Cardiac fibroblast (primary cell): ENCODE measurements at regions not wholly inside any gene's neighbourhood (a gene's known extent, or its start where the extent isn't known, plus 50 kb on each side); places are given as distances from the start of the nearest gene placed in this dataset.
"Not testable (repeated sequence)": the region's sequence is repeated elsewhere in the genome, so short reads cannot be mapped to it uniquely, and the experiment has no call there.

Experiments used
- DNase-seq, 2 donors: peaks; one replicate each; pipeline versions ENCODE4 v3.0.0 to v3.0.0-alpha.2; 2010; ENCODE audit warnings: low read depth in 2 of 2
- H3K4me3 ChIP-seq, 2 donors: replicated peaks in 1 of 2; 1 replicate in 1 of 2; 2 replicates in 1 of 2; pipeline ENCODE4 v1.5.1; 2011; ENCODE audit warnings: low read depth in 2 of 2, low read length in 2 of 2, mild to moderate bottlenecking in 2 of 2, moderate library complexity in 1 of 2
- TF ChIP-seq, protein P1 (sequence below): IDR thresholded peaks from one replicate; pipeline ENCODE4 v1.5.1; 2011; ENCODE audit warnings: low read depth, mild to moderate bottlenecking, low read length, inconsistent platforms

DNA sequence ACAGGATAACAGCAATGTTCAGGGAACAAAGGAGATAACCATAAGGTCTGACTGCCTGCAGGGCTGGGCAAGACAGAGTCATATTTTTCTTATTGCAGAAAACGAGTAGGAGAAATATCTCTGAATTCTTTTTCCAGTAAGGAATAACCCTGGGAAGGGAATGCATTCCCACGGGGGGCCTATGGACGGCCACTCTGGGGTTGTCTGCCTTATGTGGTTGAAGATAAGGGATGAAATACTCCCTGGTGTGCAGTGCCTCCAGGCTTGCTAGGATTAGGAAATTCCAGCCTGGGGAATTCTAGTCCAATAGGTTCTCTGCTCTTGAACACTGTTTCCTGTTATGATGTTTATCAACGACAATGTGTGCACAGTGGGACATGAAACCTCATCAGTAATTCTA is 185.3 kb upstream of the HSFY2 start:
- peak in 1 of 2 donors; percentile 49 for DNase-seq
- TF ChIP-seq, protein P1, sequence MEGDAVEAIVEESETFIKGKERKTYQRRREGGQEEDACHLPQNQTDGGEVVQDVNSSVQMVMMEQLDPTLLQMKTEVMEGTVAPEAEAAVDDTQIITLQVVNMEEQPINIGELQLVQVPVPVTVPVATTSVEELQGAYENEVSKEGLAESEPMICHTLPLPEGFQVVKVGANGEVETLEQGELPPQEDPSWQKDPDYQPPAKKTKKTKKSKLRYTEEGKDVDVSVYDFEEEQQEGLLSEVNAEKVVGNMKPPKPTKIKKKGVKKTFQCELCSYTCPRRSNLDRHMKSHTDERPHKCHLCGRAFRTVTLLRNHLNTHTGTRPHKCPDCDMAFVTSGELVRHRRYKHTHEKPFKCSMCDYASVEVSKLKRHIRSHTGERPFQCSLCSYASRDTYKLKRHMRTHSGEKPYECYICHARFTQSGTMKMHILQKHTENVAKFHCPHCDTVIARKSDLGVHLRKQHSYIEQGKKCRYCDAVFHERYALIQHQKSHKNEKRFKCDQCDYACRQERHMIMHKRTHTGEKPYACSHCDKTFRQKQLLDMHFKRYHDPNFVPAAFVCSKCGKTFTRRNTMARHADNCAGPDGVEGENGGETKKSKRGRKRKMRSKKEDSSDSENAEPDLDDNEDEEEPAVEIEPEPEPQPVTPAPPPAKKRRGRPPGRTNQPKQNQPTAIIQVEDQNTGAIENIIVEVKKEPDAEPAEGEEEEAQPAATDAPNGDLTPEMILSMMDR = no peak
- H3K4me3 ChIP-seq = no peak overlapping the region

GRCh38 chrY:18951657-18952435 is 178.3 kb upstream of the HSFY2 start:
- no peak overlapping the region for H3K4me3 ChIP-seq
- DNase-seq = peak; percentile 18 to 27
- TF ChIP-seq, protein P1 = peak; percentile 25

DNA sequence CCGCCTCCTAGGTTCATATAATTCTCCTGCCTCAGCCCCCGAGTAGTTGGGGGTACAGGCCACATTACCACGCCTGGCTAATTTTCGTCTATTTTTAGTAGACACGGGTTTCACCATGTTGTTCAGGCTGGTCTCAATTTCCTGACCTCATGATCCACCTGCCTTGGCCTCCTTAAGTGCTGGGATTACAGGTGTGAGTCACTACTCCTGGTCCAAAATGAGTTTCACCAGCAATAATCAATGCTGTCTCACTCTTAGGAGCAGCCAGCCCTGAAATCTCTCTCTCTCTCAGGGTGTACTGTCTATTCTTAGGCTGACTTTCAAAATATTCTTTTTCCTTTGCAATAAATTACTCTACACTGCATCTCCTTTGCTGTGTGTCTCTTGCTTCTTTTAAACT is 177.5 kb upstream of the HSFY2 start:
- no peak for DNase-seq
- TF ChIP-seq, protein P1 = no peak
- no peak overlapping the region for H3K4me3 ChIP-seq

DNA sequence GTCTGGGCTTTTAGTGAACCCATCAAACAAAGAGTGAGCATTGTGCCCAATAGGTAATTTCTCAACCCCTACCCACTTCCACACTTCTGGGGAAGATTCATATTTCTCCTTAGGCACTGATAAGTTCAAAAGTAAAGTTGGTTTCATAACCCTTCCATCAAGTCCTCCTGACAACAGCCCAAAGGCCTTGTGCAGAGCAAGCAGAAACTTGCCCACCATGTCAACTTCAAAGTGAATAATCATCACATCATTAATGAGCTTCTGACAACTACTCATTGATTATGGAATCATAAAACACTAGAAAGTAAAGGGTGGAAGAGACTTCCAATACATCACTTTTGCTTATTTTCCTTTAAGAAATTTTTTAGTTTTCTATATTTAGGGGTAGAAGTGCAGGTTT is 163.3 kb upstream of the HSFY2 start:
- H3K4me3 ChIP-seq = no peak overlapping the region
- no peak for DNase-seq
- TF ChIP-seq, protein P1 = no peak

DNA sequence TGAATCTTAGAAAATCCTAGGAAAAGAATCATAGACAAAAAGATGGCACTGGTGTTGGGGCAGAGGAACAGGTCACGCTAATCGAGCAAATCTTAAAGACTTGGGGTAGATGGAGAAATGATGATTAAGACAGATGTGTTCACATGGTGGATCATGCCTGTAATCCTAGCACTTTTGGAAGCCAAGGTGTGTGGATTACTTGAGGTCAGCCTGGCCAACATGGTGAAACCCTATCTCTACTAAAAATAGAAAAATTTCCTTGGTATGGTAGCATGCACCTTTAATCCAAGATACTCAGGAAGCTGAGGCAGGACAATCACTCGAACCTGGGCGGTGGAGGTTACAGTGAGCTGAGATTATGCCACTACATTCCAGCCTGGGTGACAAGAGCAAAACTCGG is 145.7 kb upstream of the HSFY2 start:
- TF ChIP-seq, protein P1 = no peak
- DNase-seq = no peak
- H3K4me3 ChIP-seq = no peak overlapping the region

DNA sequence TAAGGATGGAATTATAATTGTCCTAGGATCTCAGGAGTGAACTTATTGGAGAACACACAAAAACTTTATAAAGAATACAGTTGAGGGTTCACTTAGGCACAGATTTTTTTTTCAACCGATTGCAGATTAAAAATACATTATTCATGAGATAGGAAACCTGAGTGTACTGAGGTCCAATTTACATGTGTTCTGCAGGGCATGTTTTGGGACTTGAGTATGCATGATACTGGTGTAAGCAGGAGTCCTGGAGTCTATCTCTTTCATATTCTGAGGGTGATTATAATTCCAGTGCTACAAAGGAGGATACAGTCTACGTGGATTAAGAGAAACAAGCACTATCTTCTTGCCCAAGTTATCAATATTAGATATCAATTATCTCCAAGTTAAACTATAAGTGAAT is 139.3 kb upstream of the HSFY2 start:
- TF ChIP-seq, protein P1 = no peak
- DNase-seq = no peak
- no peak overlapping the region for H3K4me3 ChIP-seq

DNA sequence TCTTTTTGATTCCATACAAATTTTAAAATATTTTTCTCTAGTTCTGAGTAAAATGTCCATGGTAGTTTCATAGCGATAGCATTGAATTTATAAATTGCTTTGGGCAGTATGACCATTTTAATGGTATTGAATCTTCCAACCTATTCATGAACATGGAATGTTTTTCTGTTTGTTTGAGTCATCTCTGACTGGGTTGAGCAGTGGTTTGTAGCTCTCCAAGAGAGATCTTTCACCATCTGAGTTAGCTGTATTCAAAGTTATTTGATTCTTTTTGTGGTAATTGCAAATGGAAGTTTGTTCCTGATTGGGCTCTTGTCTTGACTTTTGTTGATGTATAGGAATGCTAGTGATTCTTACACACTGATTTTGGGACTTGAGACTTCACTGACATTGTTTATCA is 136.3 kb upstream of the HSFY2 start:
- DNase-seq = peak; percentile 1 to 74
- H3K4me3 ChIP-seq = no peak overlapping the region
- TF ChIP-seq, protein P1 = no peak

- peak; percentile 7 to 82 for DNase-seq
- not testable (repeated sequence) for H3K4me3 ChIP-seq
Measured at GRCh38 chrY:18906198-18906597, 132.7 kb upstream of the HSFY2 start.
